ENCODE measurements at regions not wholly inside any gene's neighbourhood (a gene's known extent, or its start where the extent isn't known, plus 50 kb on each side); places are given as distances from the start of the nearest gene placed in this dataset.

GRCh38 chr12:28882444-28882843 lies 266.6 kb upstream of the FAR2 start:
- no peaks in the 10 kb centered on the region for H3K4me1 ChIP-seq (ENCODE audit: control insufficient read depth, insufficient read depth, low read length)
- intact Hi-C loops (cut with micrococcal nuclease), result no loop called here
- H3K4me3 ChIP-seq (ENCODE audit: low read length), result no peak overlapping the region
- DNase-seq, result no peak
- Mint-ChIP-seq H3K27ac (no peak overlapping the region), H3K36me3 (no peaks in the 10 kb centered on the region), H3K27me3 (ENCODE audit: low read depth in 2 of 2) (peaks cover 0 to 3% of the 10 kb centered on the region in 2 donors), H3K9me3 (peaks cover 3 to 4% of the 10 kb centered on the region in 2 donors), H3K4me3 (no peak overlapping the region), H3K4me1 (no peaks in the 10 kb centered on the region)
- 100% methylated on average over 1 of the region's 2 CpGs for WGBS (ENCODE audit: insufficient coverage)
- H3K36me3 ChIP-seq (ENCODE audit: control insufficient read depth, insufficient read depth, low read length), result no peaks in the 10 kb centered on the region
- no peak for ATAC-seq
- TF ChIP-seq CTCF (IDR thresholded peaks at IDR 0.05), result no peak
- no peaks in the 10 kb centered on the region for H3K9me3 ChIP-seq (ENCODE audit: control insufficient read depth, insufficient read depth, low read length)
- no peak overlapping the region for H3K27ac ChIP-seq (ENCODE audit: low read length)
- H3K27me3 ChIP-seq (ENCODE audit: control insufficient read depth, insufficient read depth, low read length), result no peaks in the 10 kb centered on the region

- no peak overlapping the region for H3K4me3 ChIP-seq (ENCODE audit: low read length)
- H3K4me1 ChIP-seq (ENCODE audit: control insufficient read depth, insufficient read depth, low read length), result no peaks in the 10 kb centered on the region
- no CpG with 5 or more reads among the region's 2 CpGs for WGBS (ENCODE audit: insufficient coverage)
- ATAC-seq, result no peak
- H3K36me3 Mint-ChIP-seq, result no peaks in the 10 kb centered on the region
- TF ChIP-seq CTCF (IDR thresholded peaks at IDR 0.05), result no peak
- H3K27ac Mint-ChIP-seq, result no peak overlapping the region
- no peaks in the 10 kb centered on the region for H3K4me1 Mint-ChIP-seq
- no peaks in the 10 kb centered on the region for H3K27me3 ChIP-seq (ENCODE audit: control insufficient read depth, insufficient read depth, low read length)
- H3K27ac ChIP-seq (ENCODE audit: low read length), result no peak overlapping the region
- H3K9me3 Mint-ChIP-seq, result peaks cover 4 to 10% of the 10 kb centered on the region in 2 donors
- no peaks in the 10 kb centered on the region for H3K9me3 ChIP-seq (ENCODE audit: control insufficient read depth, insufficient read depth, low read length)
- no peak for DNase-seq
- no peaks in the 10 kb centered on the region for H3K27me3 Mint-ChIP-seq (ENCODE audit: low read depth in 2 of 2)
- intact Hi-C loops (cut with micrococcal nuclease), result no loop called here
- H3K4me3 Mint-ChIP-seq, result no peak overlapping the region
- no peaks in the 10 kb centered on the region for H3K36me3 ChIP-seq (ENCODE audit: control insufficient read depth, insufficient read depth, low read length)
Observed at GRCh38 chr12:28883406-28883997, 265.6 kb upstream of the FAR2 start.

- TF ChIP-seq CTCF (IDR thresholded peaks at IDR 0.05), result no peak
- H3K36me3 ChIP-seq (ENCODE audit: control insufficient read depth, insufficient read depth, low read length), result no peaks in the 10 kb centered on the region
- Mint-ChIP-seq H3K27me3 (ENCODE audit: low read depth in 2 of 2) (no peaks in the 10 kb centered on the region), H3K9me3 (peaks cover 4 to 7% of the 10 kb centered on the region in 2 donors), H3K36me3 (no peaks in the 10 kb centered on the region), H3K27ac (no peak overlapping the region), H3K4me1 (no peaks in the 10 kb centered on the region), H3K4me3 (no peak overlapping the region)
- no peaks in the 10 kb centered on the region for H3K4me1 ChIP-seq (ENCODE audit: control insufficient read depth, insufficient read depth, low read length)
- H3K27me3 ChIP-seq (ENCODE audit: control insufficient read depth, insufficient read depth, low read length), result no peaks in the 10 kb centered on the region
- H3K9me3 ChIP-seq (ENCODE audit: control insufficient read depth, insufficient read depth, low read length), result no peaks in the 10 kb centered on the region
- no peak overlapping the region for H3K4me3 ChIP-seq (ENCODE audit: low read length)
- H3K27ac ChIP-seq (ENCODE audit: low read length), result no peak overlapping the region
- intact Hi-C loops (cut with micrococcal nuclease), result no loop called here
- DNase-seq (no peak), ATAC-seq (no peak)
- WGBS (ENCODE audit: insufficient coverage), result 68% methylated on average over 3 of the region's 3 CpGs
Observed at GRCh38 chr12:28884904-28885679, 264.0 kb upstream of the FAR2 start.

Measured in natural killer cell (primary cell).